ENCODE measurements at regions not wholly inside any gene's neighbourhood (a gene's known extent, or its start where the extent isn't known, plus 50 kb on each side); places are given as distances from the start of the nearest gene placed in this dataset.

DNA sequence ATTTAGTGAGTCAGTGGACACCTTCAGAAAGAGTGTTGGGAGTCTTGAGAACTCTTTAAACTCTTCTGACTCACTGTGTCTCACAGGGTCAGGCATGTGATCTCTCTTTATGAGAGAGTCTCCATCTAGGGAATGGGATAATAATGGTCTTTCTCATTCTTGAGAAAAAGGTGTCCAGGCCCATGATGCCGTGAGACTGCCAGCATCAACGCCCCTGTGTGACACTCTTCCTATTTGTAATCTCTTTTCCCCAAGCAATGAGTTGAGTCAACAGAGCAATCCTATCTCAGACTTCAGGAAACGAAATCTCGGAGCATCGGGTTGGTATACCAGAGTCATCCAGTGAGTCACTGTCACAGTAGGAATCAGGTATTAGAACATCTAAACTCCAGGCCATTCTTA is 82.3 kb upstream of the BMP2 start:
- no peak for DNase-seq (ENCODE audit: low read depth)
- TF ChIP-seq, protein P1, sequence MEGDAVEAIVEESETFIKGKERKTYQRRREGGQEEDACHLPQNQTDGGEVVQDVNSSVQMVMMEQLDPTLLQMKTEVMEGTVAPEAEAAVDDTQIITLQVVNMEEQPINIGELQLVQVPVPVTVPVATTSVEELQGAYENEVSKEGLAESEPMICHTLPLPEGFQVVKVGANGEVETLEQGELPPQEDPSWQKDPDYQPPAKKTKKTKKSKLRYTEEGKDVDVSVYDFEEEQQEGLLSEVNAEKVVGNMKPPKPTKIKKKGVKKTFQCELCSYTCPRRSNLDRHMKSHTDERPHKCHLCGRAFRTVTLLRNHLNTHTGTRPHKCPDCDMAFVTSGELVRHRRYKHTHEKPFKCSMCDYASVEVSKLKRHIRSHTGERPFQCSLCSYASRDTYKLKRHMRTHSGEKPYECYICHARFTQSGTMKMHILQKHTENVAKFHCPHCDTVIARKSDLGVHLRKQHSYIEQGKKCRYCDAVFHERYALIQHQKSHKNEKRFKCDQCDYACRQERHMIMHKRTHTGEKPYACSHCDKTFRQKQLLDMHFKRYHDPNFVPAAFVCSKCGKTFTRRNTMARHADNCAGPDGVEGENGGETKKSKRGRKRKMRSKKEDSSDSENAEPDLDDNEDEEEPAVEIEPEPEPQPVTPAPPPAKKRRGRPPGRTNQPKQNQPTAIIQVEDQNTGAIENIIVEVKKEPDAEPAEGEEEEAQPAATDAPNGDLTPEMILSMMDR (IDR thresholded peaks at IDR 0.05; ENCODE audit: control insufficient read depth, extremely low read depth, insufficient read depth), result no peak
- no peak overlapping the region for H3K4me3 ChIP-seq (ENCODE audit: low read depth, low read length)

DNA sequence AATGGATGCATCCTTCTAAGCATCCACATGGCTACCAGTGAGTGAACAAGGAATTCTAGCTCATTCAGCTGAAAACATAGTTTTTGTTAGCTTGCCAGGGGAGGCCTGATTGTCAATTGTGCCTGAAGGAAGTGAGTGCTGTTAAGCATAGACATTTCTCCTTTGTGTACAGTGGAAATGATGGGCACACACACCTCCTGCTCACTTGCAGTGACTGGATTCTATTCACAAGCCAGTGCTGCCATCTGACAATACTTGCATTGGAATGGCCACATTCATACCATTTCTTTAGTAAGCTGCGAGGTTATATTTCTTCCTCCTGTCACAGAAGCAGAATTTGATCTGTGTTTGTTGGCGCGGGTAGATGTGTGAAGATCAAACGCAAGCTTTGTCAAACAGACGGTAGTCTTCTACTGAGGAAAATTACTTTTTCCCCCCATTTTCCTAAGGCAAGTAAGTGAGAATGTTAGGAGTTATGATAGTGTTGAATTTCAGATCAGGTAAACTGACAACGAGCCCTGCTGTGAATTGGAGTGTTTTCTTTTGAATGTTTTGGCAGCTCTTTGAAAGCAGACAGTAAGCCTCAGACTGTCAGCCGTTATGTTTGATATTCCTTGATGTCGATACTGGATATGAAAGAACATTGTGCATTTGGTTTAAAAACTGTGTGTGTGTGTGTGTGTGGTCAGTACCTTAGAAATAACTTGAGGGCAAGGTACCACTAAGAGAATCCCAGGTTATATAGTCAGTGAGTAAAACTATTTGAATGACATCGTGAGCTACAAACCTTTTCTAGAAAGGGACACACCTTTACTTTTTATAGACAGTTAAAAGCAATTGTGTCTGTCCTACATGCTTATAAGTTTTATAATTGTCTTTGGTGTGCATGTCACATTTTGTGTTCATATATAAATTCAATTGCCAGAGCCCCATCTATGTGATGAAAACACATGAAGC is 84.2 kb upstream of the BMP2 start:
- H3K4me3 ChIP-seq (ENCODE audit: low read depth, low read length), result no peak overlapping the region
- no peak for DNase-seq (ENCODE audit: low read depth)
- TF ChIP-seq, protein P1 (IDR thresholded peaks at IDR 0.05; ENCODE audit: control insufficient read depth, extremely low read depth, insufficient read depth), result no peak

DNA sequence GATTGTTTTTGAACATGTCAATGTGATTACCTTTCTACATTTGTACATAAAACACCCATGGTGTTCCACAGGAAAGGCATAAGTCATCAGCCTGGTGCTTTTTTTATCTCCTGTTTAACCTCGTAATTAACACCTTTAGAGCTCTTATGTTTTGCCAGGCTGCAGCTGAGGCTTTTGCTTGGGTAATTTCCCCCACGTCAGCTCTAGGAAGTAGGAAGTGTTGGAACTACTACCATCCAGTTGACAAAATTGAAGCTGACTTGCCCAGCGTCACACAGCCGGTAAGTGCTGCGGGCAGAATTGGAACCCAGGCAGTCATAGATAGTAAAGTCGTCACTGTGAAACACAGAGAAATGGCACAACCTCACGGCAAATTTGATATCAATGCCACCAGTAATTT is 86.6 kb upstream of the BMP2 start:
- DNase-seq (ENCODE audit: low read depth), result no peak
- H3K4me3 ChIP-seq (ENCODE audit: low read depth, low read length), result no peak overlapping the region
- TF ChIP-seq, protein P1 (IDR thresholded peaks at IDR 0.05; ENCODE audit: control insufficient read depth, extremely low read depth, insufficient read depth), result no peak

DNA sequence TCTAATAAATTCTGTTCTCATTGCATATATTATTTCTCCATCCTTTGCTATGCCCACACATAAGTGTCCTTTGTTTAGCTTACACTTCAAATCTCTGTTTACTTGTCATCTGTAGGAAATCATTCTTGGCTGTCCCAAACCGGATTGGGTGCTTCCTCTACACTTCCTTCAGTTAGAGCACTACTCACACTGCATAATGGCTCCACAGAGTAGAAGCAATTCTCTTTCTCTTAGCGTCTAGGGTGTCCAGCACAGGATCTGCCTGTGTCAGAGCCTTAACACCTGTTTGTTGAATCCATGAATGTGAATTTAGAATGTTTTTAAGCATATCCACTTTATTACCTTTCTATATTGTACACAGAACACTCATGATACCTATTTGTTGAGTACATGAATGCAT is 87.0 kb upstream of the BMP2 start:
- no peak overlapping the region for H3K4me3 ChIP-seq (ENCODE audit: low read depth, low read length)
- DNase-seq (ENCODE audit: low read depth), result no peak
- TF ChIP-seq, protein P1 (IDR thresholded peaks at IDR 0.05; ENCODE audit: control insufficient read depth, extremely low read depth, insufficient read depth), result no peak

DNA sequence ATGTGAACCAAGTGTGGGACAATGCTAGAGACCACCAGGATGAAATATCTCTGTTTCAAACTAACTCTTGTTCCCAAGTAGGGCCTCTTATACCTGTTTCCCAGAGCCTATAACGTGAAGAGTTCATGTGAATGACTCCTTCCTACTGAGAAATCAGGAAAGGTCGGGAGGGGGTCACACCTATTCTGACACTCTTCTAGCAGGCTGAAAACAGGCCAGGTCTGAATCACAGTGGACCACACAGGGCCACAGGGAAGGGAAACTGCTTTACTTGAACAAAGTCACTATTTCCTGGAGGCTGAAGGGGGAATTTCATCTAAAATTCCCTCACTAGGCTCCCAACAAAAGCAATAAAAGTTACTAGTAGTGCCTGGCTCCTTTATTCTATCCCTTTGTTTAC is 88.4 kb upstream of the BMP2 start:
- H3K4me3 ChIP-seq (ENCODE audit: low read depth, low read length), result no peak overlapping the region
- TF ChIP-seq, protein P1 (IDR thresholded peaks at IDR 0.05; ENCODE audit: control insufficient read depth, extremely low read depth, insufficient read depth), result no peak
- DNase-seq (ENCODE audit: low read depth), result no peak

DNA sequence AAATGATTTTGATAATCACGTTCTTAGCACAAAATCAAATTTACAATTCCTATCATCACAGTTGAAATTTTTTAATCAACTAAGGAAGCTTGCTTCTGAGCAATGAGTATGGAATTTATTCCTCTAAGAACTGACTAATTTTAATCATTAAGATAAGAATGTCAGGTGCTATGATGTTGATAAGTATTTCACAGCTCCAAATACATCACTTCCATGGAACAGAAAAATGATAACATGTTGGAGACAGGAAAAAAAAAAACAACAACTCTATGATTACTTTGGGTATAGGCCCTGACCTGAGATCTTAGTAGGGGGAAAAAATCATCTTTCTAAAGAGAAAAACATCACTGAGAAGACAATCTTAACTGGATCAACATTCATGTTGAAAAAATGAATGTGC is 89.4 kb upstream of the BMP2 start:
- TF ChIP-seq, protein P1 (IDR thresholded peaks at IDR 0.05; ENCODE audit: control insufficient read depth, extremely low read depth, insufficient read depth), result no peak
- DNase-seq (ENCODE audit: low read depth), result no peak
- no peak overlapping the region for H3K4me3 ChIP-seq (ENCODE audit: low read depth, low read length)

Measured in LNCaP clone FGC (cell line).